Activated CD4-positive, alpha-beta T cell treated with anti-CD3 and anti-CD28 coated beads for 36 hours (primary cell): ENCODE measurements at regions not wholly inside any gene's neighbourhood (a gene's known extent, or its start where the extent isn't known, plus 50 kb on each side); places are given as distances from the start of the nearest gene placed in this dataset.

Source experiments
- ATAC-seq: fragments of 200-7000 bp; cut with Tn5 transposase; one replicate; pipeline ENCODE4 v1.10.0; 2021; ENCODE audit warnings: mild to moderate bottlenecking, moderate library complexity
- CTCF ChIA-PET: fragments of 350-600 bp; sonication (Branson Sonifier 250); formaldehyde crosslinking; loops from one replicate; lab custom pipeline; 2021; ENCODE audit warnings: antibody characterized with exemption; lab: Charles Lee
- POLR2A ChIA-PET: fragments of 350-600 bp; sonication (Branson Sonifier 250); formaldehyde crosslinking; loops from one replicate; lab custom pipeline; 2021; ENCODE audit warnings: antibody characterized with exemption, inconsistent platforms; lab: Charles Lee
- DNase-seq: peaks from one replicate; pipeline ENCODE4 v3.0.0-alpha.2; 2020
- H3K27ac Mint-ChIP-seq: one replicate; pipeline ENCODE4 v1.8.0; 2021; ENCODE audit warnings: mixed read lengths
- H3K27me3 Mint-ChIP-seq: one replicate; pipeline ENCODE4 v1.8.0; 2021; ENCODE audit warnings: mixed read lengths
- H3K36me3 Mint-ChIP-seq: one replicate; pipeline ENCODE4 v1.8.0; 2021; ENCODE audit warnings: low read depth, mixed read lengths
- H3K4me1 Mint-ChIP-seq: one replicate; pipeline ENCODE4 v1.8.0; 2021; ENCODE audit warnings: mixed read lengths
- H3K4me3 Mint-ChIP-seq: one replicate; pipeline ENCODE4 v1.8.0; 2021; ENCODE audit warnings: mild to moderate bottlenecking, moderate library complexity, mixed read lengths
- H3K9me3 Mint-ChIP-seq: one replicate; pipeline ENCODE4 v1.8.0; 2021; ENCODE audit warnings: low read depth, mixed read lengths
- intact Hi-C, 2 experiments: fragments of 100-400 bp; cut with DNase I in 1 of 2; cut with micrococcal nuclease in 1 of 2; formaldehyde crosslinking; loops; one replicate each; pipeline versions ENCODE4 v1.14.2 to v1.15.1; 2022 to 2024; cut with DNase I, micrococcal nuclease

DNA sequence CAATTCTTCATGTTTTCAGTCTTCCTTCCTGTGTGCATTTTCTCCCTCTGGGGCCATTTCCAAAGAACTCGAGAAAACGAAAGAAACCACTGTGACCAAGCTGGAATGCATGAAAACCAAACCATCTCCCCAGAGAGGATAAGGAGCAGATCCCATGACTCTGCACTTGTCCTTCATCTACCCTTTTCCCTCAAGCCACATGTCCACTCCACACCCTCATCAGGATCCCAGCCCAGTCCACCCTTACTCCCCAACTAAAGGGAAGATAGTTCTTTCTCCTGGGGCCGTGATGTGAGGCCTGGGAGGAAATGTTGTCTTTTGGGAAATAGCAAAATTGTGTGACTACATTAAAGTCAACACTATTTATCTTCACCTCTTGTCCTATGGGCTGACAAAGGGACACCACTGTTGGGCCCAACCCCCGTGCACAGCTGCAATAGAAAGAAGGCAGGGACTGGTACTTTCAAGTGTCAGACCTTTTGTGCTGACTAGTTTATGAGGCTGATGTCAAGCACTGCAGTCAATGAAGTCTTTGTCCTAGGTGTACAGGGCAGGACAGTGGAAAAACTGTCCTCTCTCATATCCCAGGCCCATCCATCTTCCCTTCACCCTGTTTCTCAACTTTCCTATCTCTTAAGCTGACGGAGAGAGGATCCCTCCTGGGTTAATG lies 487.1 kb upstream of the NR2F2 start:
- CTCF ChIA-PET, result no interaction called here
- no peaks in the 10 kb centered on the region for H3K9me3 Mint-ChIP-seq
- H3K27ac Mint-ChIP-seq, result no peak overlapping the region
- POLR2A ChIA-PET, result no interaction called here
- DNase-seq (no peak), ATAC-seq (no peak)
- no peak overlapping the region for H3K4me3 Mint-ChIP-seq
- no peaks in the 10 kb centered on the region for H3K36me3 Mint-ChIP-seq
- intact Hi-C loops, result no loop called here
- H3K27me3 Mint-ChIP-seq, result no peaks in the 10 kb centered on the region
- peaks cover 28% of the 10 kb centered on the region for H3K4me1 Mint-ChIP-seq

DNA sequence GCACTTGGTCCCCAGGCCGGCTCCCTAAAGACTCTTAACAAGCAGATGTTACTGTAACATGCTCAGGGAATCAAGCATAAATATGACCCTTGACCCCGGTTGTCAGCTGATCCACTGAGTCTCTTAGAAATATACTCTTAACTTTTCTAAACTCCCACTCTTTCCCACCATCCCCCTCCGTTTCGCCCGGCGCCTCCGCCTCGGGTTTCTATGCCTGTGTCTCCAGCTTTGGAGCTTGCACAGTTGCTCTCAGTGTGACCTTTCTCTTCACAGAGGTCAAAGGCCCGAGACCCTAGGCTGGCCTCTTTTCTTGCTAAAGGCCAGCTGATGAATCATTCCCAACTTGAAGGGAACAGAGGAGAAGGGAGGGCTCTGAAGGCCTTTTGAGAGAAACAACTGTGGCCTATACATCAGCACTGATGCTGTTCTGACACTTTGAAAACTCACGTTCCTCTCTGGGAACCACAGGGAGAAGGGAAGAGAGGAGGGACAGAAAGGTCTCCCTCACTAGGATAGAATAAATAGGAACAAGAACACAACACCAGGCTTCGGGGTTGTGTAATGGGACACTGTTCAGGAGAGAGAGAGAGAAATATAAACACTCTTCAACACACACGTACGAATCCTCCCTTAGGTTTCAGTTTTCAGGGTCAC lies 484.5 kb upstream of the NR2F2 start:
- ChIA-PET CTCF (no interaction called here), POLR2A (no interaction called here)
- H3K36me3 Mint-ChIP-seq, result no peaks in the 10 kb centered on the region

DNA sequence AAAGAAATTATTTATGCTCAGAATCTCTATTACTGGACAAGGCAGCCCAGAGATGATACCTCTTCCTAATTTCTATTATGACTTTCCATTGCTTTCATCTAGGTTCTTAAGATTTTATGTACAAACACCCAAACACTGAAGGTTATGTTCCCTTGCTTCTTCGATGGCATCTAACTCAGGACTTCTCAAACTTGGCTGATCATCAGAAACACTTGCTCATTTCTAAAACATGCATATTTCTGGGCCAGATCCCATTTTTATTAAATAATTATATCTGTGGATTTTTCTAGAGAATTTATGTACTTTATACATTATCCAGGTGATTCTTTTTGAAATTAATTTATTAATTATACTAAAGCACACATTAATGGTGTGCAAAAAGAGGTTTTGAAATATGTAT lies 482.4 kb upstream of the NR2F2 start:
- ChIA-PET POLR2A (interaction anchor here (0.6 kb wide), 1 partner anchor 50 kb away, joined by 3 read pairs; no protein-coding TSS in a partner anchor), CTCF (no interaction called here)
- DNase-seq (no peak), ATAC-seq (no peak)
- H3K4me1 Mint-ChIP-seq, result peaks cover 2% of the 10 kb centered on the region
- intact Hi-C loops, result no loop called here
- H3K27ac Mint-ChIP-seq, result no peak overlapping the region
- H3K4me3 Mint-ChIP-seq, result no peak overlapping the region
- H3K27me3 Mint-ChIP-seq, result peaks cover 7% of the 10 kb centered on the region
- H3K36me3 Mint-ChIP-seq, result no peaks in the 10 kb centered on the region
- no peaks in the 10 kb centered on the region for H3K9me3 Mint-ChIP-seq

More for the DNA sequence above, 484.5 kb upstream of the NR2F2 start:
- DNase-seq (no peak), ATAC-seq (no peak)
- Mint-ChIP-seq H3K9me3 (no peaks in the 10 kb centered on the region), H3K27ac (no peak overlapping the region), H3K27me3 (peaks cover 7% of the 10 kb centered on the region), H3K4me1 (peaks cover 6% of the 10 kb centered on the region), H3K4me3 (no peak overlapping the region)
- intact Hi-C loops, result no loop called here

DNA sequence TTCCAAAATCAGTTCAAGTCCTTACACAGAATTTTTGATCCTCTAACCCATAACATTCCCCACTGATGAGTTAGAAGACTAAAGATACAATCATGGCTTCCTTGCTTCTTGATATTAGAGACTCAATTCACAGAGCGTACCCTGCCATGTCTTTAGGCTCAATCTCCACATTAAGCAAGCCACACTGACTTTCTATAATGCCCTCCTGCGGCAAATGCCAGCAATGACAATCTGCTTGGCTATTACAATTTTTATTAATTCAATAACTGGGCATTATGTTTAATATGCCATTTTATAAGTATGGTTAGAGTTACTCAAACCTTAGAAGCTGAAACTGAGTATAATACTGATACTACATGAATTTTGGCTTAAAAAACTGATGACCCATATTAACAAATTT lies 479.7 kb upstream of the NR2F2 start:
- Mint-ChIP-seq H3K9me3 (no peaks in the 10 kb centered on the region), H3K36me3 (no peaks in the 10 kb centered on the region), H3K4me3 (no peak overlapping the region), H3K27me3 (peaks cover 9% of the 10 kb centered on the region), H3K4me1 (no peaks in the 10 kb centered on the region), H3K27ac (no peak overlapping the region)
- ChIA-PET POLR2A (no interaction called here), CTCF (no interaction called here)
- DNase-seq (no peak), ATAC-seq (no peak)
- intact Hi-C loops, result loop anchor here in 1 of 2 experiments (10.0 kb wide), 1 partner anchor 56 kb away; no protein-coding TSS in a partner anchor

DNA sequence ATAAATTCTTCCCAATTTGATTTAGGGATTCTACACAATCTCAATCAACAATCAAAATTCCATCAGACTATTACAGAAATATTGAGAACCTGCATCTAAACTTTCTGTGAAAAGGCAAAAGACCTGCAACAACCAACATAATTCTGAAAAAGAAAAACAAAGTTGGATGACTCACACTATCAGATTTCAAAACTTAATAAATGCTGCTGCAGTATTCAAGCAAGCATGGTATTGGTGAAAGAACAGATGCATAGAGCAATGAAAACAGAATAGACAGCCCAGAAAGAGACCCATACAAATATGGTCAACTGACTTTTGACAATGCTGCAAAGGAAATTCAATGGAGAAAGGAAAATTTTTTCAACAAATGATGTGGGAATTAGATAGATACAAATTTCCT lies 477.1 kb upstream of the NR2F2 start:
- Mint-ChIP-seq H3K27me3 (peaks cover 9% of the 10 kb centered on the region), H3K36me3 (no peaks in the 10 kb centered on the region), H3K9me3 (no peaks in the 10 kb centered on the region), H3K4me3 (no peak overlapping the region), H3K4me1 (no peaks in the 10 kb centered on the region), H3K27ac (no peak overlapping the region)
- intact Hi-C loops, result loop anchor here in 1 of 2 experiments (10.0 kb wide), 1 partner anchor 59 kb away; no protein-coding TSS in a partner anchor
- POLR2A ChIA-PET, result no interaction called here
- CTCF ChIA-PET, result no interaction called here
- no peak for ATAC-seq
- DNase-seq, result no peak

DNA sequence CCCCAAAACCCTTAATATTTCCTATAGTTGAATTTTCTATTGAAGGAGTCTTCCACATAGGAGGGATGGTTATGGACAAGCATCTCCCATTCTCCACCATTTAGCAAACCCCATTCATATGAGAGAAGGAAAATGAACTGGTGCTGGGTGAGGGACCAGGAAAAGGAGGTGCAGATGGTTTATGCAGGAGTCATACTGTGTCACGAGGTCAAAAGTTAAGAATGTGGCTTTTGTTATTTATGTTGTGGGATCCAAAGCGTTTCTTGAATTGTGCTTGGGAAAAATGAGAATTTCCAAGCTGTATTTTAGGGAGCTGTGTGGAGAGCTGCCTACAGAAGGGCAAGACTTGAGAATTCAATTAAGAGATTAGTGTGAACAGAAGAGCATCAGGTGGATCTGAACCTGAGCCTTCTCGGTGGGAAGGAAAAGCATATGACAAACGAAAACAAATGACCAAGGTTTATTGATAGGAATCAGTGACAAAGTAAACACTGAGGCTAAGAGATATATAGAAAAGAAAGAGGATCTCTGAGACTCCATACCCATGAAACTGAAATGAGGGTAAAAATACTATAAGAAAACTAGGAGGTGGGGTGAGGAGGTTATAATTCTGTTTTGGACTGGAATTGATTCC lies 473.3 kb upstream of the NR2F2 start:
- no peak overlapping the region for H3K27ac Mint-ChIP-seq
- no peaks in the 10 kb centered on the region for H3K36me3 Mint-ChIP-seq
- H3K27me3 Mint-ChIP-seq, result peaks cover 2% of the 10 kb centered on the region
- no peaks in the 10 kb centered on the region for H3K9me3 Mint-ChIP-seq
- H3K4me1 Mint-ChIP-seq, result no peaks in the 10 kb centered on the region
- ATAC-seq, result no peak
- intact Hi-C loops, result loop anchor here in 1 of 2 experiments (10.0 kb wide), 1 partner anchor 62 kb away; no protein-coding TSS in a partner anchor
- ChIA-PET POLR2A (no interaction called here), CTCF (no interaction called here)
- H3K4me3 Mint-ChIP-seq, result no peak overlapping the region
- no peak for DNase-seq

DNA sequence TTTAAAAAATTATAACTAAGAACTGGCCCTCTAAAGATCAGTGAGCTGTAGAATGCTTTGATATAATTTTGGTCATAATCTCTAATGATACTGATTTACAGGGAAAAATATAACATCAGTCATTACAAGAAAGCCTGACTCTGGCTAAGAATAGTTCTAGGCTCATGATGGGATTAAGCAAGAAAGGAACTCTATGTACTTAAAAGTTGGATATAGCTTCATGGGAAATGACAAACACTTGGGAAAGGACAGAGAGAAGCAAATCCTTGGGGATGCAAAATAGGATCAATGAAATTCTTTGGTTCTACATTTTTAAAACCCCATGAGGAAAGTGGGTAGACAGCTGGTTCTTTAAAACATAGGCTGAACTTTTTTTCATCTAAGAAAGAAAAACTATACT lies 472.7 kb upstream of the NR2F2 start:
- ATAC-seq (no peak), DNase-seq (no peak)
- no peak overlapping the region for H3K27ac Mint-ChIP-seq
- ChIA-PET CTCF (no interaction called here), POLR2A (no interaction called here)
- no peaks in the 10 kb centered on the region for H3K36me3 Mint-ChIP-seq
- H3K4me3 Mint-ChIP-seq, result no peak overlapping the region
- intact Hi-C loops, result loop anchor here in 1 of 2 experiments (10.0 kb wide), 1 partner anchor 63 kb away; no protein-coding TSS in a partner anchor
- H3K9me3 Mint-ChIP-seq, result no peaks in the 10 kb centered on the region
- peaks cover 2% of the 10 kb centered on the region for H3K27me3 Mint-ChIP-seq
- H3K4me1 Mint-ChIP-seq, result no peaks in the 10 kb centered on the region

DNA sequence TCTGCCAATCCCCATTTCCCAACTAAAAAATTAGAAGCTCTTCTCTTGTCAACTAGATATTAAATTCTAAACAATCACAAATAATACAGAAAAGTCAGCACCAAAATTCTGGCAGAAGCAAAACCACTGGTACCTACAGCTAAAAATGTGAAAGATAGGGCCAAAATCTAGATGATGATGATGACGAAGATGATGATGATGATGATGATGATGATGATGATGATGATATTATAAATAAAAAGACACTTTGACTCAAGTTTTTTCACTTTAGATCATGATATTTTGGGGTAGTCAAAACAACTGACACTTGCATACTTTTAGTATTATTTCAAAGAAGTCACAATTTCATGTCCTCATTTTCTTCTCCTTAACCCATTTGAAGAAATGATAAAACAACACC lies 470.1 kb upstream of the NR2F2 start:
- no peak overlapping the region for H3K27ac Mint-ChIP-seq
- ATAC-seq (no peak), DNase-seq (no peak)
- no peaks in the 10 kb centered on the region for H3K4me1 Mint-ChIP-seq
- ChIA-PET CTCF (no interaction called here), POLR2A (no interaction called here)
- H3K9me3 Mint-ChIP-seq, result no peaks in the 10 kb centered on the region
- intact Hi-C loops, result no loop called here
- H3K27me3 Mint-ChIP-seq, result peaks cover 3% of the 10 kb centered on the region
- H3K4me3 Mint-ChIP-seq, result no peak overlapping the region
- no peaks in the 10 kb centered on the region for H3K36me3 Mint-ChIP-seq

DNA sequence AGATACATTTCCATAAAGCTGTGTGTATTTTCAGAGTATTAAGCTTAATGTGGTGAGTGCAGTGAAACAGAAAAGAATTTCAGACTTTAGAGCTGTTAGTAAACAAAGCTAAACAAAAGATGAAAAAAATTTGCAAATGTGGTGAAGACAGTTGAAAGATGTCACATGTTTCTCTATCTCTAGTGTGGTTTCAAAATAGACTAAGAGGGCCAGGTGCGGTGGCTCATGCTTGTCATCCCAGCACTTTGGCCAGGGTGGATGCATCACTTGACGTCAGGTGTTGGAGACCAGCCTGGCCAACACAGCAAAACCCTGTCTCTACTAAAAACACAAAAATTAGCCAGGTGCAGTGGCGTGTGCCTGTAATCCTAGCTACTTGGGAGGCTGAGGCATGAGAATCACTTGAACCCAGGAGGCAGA lies 466.0 kb upstream of the NR2F2 start:
- intact Hi-C loops, result no loop called here
- DNase-seq (no peak), ATAC-seq (no peak)
- Mint-ChIP-seq H3K27ac (no peak overlapping the region), H3K27me3 (peaks cover 7% of the 10 kb centered on the region), H3K4me1 (no peaks in the 10 kb centered on the region), H3K36me3 (no peaks in the 10 kb centered on the region), H3K4me3 (no peak overlapping the region), H3K9me3 (no peaks in the 10 kb centered on the region)
- CTCF ChIA-PET, result no interaction called here
- POLR2A ChIA-PET, result no interaction called here

DNA sequence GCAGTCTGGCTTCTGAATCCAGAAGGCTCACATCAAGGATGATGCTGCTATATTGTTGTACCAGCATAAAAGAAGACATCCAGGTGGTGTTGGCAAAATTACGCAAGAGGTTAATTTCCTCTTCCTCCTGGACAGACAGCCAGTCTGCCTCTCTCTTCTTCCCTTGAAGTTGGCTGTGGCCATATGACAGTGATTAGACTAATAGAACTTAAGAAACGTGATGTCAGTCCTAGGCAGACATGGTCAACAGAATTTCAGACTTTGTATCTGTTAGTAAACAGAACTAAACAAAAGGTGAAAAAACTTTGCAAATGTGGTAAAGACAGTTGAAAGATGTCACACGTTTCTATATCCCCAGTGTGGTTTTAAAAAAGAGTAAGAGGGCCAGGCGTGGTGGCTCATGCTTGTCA lies 465.2 kb upstream of the NR2F2 start:
- H3K27me3 Mint-ChIP-seq, result peaks cover 7% of the 10 kb centered on the region
- H3K4me1 Mint-ChIP-seq, result peaks cover 4% of the 10 kb centered on the region
- DNase-seq (no peak), ATAC-seq (no peak)
- CTCF ChIA-PET, result no interaction called here
- H3K27ac Mint-ChIP-seq, result no peak overlapping the region
- no peak overlapping the region for H3K4me3 Mint-ChIP-seq
- intact Hi-C loops, result no loop called here
- POLR2A ChIA-PET, result no interaction called here
- no peaks in the 10 kb centered on the region for H3K9me3 Mint-ChIP-seq
- no peaks in the 10 kb centered on the region for H3K36me3 Mint-ChIP-seq

DNA sequence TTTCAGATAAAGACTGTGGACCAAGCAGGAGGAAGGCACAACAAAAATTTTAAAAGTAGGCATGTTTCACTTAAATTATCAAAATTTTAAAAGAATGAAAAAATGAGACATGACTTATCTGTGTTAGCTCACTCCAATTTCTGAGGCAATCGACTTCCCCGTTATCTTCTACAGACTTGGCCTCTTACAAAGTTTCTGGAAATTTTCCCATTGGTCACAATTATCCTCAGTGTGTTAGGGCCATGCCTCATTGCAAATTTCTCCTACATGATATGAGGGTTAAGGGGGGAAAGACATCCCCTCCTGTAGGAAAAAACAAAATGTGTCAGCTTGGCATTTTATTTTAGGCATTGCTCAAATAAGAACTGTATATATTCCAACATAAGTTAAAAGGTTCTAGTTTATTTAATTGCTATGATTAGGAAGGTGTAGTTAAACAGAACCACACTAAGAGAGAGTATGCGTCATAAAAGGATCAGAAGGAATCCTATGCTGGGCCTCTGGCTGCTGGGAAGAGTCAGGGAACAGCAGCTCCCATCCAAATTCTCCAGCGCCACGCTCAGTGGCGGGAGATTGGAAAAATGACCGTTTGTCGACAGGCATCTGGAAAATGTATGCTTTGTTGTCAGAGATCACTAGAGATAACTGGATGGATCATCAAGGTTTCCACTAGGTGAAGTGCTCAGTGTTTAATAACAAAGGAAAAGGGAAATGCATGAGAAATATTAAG lies 463.6 kb upstream of the NR2F2 start:
- Mint-ChIP-seq H3K27ac (no peak overlapping the region), H3K4me1 (peaks cover 4% of the 10 kb centered on the region), H3K27me3 (peaks cover 7% of the 10 kb centered on the region), H3K9me3 (no peaks in the 10 kb centered on the region), H3K36me3 (no peaks in the 10 kb centered on the region), H3K4me3 (no peak overlapping the region)
- CTCF ChIA-PET, result no interaction called here
- ATAC-seq (no peak), DNase-seq (no peak)
- POLR2A ChIA-PET, result no interaction called here
- intact Hi-C loops, result no loop called here
